GM23338 (cell line): ENCODE measurements at regions not wholly inside any gene's neighbourhood (a gene's known extent, or its start where the extent isn't known, plus 50 kb on each side); places are given as distances from the start of the nearest gene placed in this dataset.

Experiments
- ATAC-seq: fragments of 200-7000 bp; cut with Tn5 transposase; 3 replicates; pipeline ENCODE4 v1.9.1; 2020
- DNase-seq: peaks from one replicate; pipeline ENCODE4 v3.0.0-alpha.2; 2015; ENCODE audit warnings: low spot score
- H2AFZ ChIP-seq: fragments of 200-600 bp; sonication (generic); 2 replicates; pipeline ENCODE4 v1.8.0; 2016; ENCODE audit warnings: antibody characterized with exemption, mild to moderate bottlenecking, moderate library complexity
- H3F3A ChIP-seq: fragments of 200-600 bp; sonication (generic); replicated peaks from 2 replicates; pipeline ENCODE4 v1.8.0; 2017; ENCODE audit warnings: antibody characterized with exemption, mixed run types, low read depth
- H3K27ac ChIP-seq: fragments of 200-600 bp; sonication (generic); 2 replicates; pipeline ENCODE4 v1.6.1; 2016; ENCODE audit warnings: low read depth
- H3K27me3 ChIP-seq: fragments of 200-600 bp; sonication (generic); 2 replicates; pipeline ENCODE4 v1.8.0; 2016; ENCODE audit warnings: mild to moderate bottlenecking, mixed run types, moderate library complexity; ENCODE audit not compliant: insufficient read depth
- H3K36me3 ChIP-seq: fragments of 200-600 bp; sonication (generic); 2 replicates; pipeline ENCODE4 v1.8.0; 2016; ENCODE audit warnings: mild to moderate bottlenecking; ENCODE audit not compliant: insufficient read depth
- H3K4me1 ChIP-seq: fragments of 200-600 bp; sonication (generic); 2 replicates; pipeline ENCODE4 v1.8.0; 2016; ENCODE audit warnings: mild to moderate bottlenecking, moderate library complexity; ENCODE audit not compliant: insufficient read depth
- H3K4me2 ChIP-seq: fragments of 200-600 bp; sonication (generic); 2 replicates; pipeline ENCODE4 v1.7.1; 2017; ENCODE audit warnings: mixed run types
- H3K4me3 ChIP-seq: fragments of 200-600 bp; sonication (generic); 2 replicates; pipeline ENCODE4 v1.6.1; 2016; ENCODE audit warnings: mixed run types
- H3K79me2 ChIP-seq: fragments of 200-600 bp; sonication (generic); replicated peaks from 2 replicates; pipeline ENCODE4 v1.8.0; 2017; ENCODE audit warnings: mild to moderate bottlenecking; ENCODE audit not compliant: insufficient read depth
- H3K9me2 ChIP-seq: fragments of 200-600 bp; sonication (generic); 2 replicates; pipeline ENCODE4 v1.8.0; 2017; ENCODE audit not compliant: insufficient read depth
- H4K20me1 ChIP-seq: fragments of 200-600 bp; sonication (generic); replicated peaks from 2 replicates; pipeline ENCODE4 v1.8.0; 2017; ENCODE audit warnings: mild to moderate bottlenecking; ENCODE audit not compliant: insufficient read depth
- H3K27ac Mint-ChIP-seq: 2 replicates; pipeline ENCODE4 v1.8.0; 2020; ENCODE audit warnings: inconsistent platforms, mild to moderate bottlenecking, moderate library complexity, mixed read lengths
- H3K27me3 Mint-ChIP-seq: 3 replicates; pipeline ENCODE4 v1.8.0; 2022; ENCODE audit warnings: low read depth, mild to moderate bottlenecking, moderate library complexity, mixed read lengths, inconsistent platforms; ENCODE audit not compliant: insufficient read depth, poor library complexity
- H3K36me3 Mint-ChIP-seq: 3 replicates; pipeline ENCODE4 v1.8.0; 2021; ENCODE audit warnings: low read depth, mild to moderate bottlenecking, inconsistent platforms, moderate library complexity, mixed read lengths
- H3K4me1 Mint-ChIP-seq: 3 replicates; pipeline ENCODE4 v1.8.0; 2020; ENCODE audit warnings: mild to moderate bottlenecking, inconsistent platforms, mixed read lengths
- H3K4me3 Mint-ChIP-seq: 3 replicates; pipeline ENCODE4 v1.8.0; 2021; ENCODE audit warnings: moderate library complexity, mild to moderate bottlenecking, inconsistent platforms, mixed read lengths
- H3K9me3 Mint-ChIP-seq: 3 replicates; pipeline ENCODE4 v1.8.0; 2020; ENCODE audit warnings: moderate library complexity, mild to moderate bottlenecking, inconsistent platforms, mixed read lengths
- CREB1 ChIP-seq: fragments of 250-450 bp; sonication (Bioruptor Pico); IDR thresholded peaks from 2 replicates; pipeline ENCODE4 v1.5.0; 2020; ENCODE audit warnings: low read depth, mild to moderate bottlenecking, moderate library complexity
- EZH2 ChIP-seq: fragments of 200-600 bp; sonication (generic); IDR thresholded peaks from one replicate; pipeline ENCODE4 v1.8.0; 2017; ENCODE audit warnings: antibody characterized with exemption, mild to moderate bottlenecking, low read depth; ENCODE audit not compliant: unreplicated experiment
- EZH2phosphoT487 ChIP-seq: fragments of 200-600 bp; sonication (generic); IDR thresholded peaks from one replicate; pipeline ENCODE4 v1.8.1; 2018; ENCODE audit warnings: antibody characterized with exemption; ENCODE audit not compliant: unreplicated experiment
- JUNB ChIP-seq: IDR thresholded peaks from one replicate; pipeline ENCODE4 v1.6.1; 2016; ENCODE audit warnings: antibody characterized with exemption; ENCODE audit not compliant: unreplicated experiment
- NANOG ChIP-seq: IDR thresholded peaks from 2 replicates; pipeline ENCODE4 v1.6.1; 2016; ENCODE audit warnings: antibody characterized with exemption, borderline replicate concordance
- POLR2AphosphoS5 ChIP-seq: IDR thresholded peaks from 2 replicates; pipeline ENCODE4 v1.6.1; 2016; ENCODE audit warnings: antibody characterized with exemption, low read depth
- STAT1 ChIP-seq: IDR thresholded peaks from one replicate; pipeline ENCODE4 v1.6.1; 2016; ENCODE audit warnings: antibody characterized with exemption; ENCODE audit not compliant: unreplicated experiment
- ZNF114 ChIP-seq: fragments of 250-450 bp; sonication (Bioruptor Pico); IDR thresholded peaks from 2 replicates; pipeline ENCODE4 v1.5.0; 2020; ENCODE audit warnings: mild to moderate bottlenecking, moderate library complexity
- ZNF331 ChIP-seq: fragments of 250-450 bp; sonication (Bioruptor Pico); IDR thresholded peaks from 2 replicates; pipeline ENCODE4 v1.5.0; 2020; ENCODE audit warnings: low read depth, mild to moderate bottlenecking, moderate library complexity
- TF ChIP-seq, protein P1 (sequence below): IDR thresholded peaks from 2 replicates; pipeline ENCODE4 v1.6.1; 2016; ENCODE audit warnings: antibody characterized with exemption
- TF ChIP-seq, protein P2 (sequence below): fragments of 250-450 bp; sonication (Bioruptor Pico); IDR thresholded peaks from 2 replicates; pipeline ENCODE4 v1.5.0; 2020; ENCODE audit warnings: mild to moderate bottlenecking, moderate library complexity
- TF ChIP-seq, protein P3 (sequence below), 2 experiments: fragments of 200-600 bp in 1 of 2; sonication (generic) in 1 of 2; conservative IDR thresholded peaks; 2 replicates each; pipeline versions ENCODE4 v1.5.1 to v1.6.1; 2016 to 2017; ENCODE audit warnings: antibody characterized with exemption in 2 of 2, low read depth in 2 of 2, mild to moderate bottlenecking in 2 of 2, moderate library complexity in 1 of 2
- TF ChIP-seq, protein P4 (sequence below): IDR thresholded peaks from one replicate; pipeline ENCODE4 v1.6.1; 2018; ENCODE audit warnings: antibody characterized with exemption; ENCODE audit not compliant: unreplicated experiment

DNA sequence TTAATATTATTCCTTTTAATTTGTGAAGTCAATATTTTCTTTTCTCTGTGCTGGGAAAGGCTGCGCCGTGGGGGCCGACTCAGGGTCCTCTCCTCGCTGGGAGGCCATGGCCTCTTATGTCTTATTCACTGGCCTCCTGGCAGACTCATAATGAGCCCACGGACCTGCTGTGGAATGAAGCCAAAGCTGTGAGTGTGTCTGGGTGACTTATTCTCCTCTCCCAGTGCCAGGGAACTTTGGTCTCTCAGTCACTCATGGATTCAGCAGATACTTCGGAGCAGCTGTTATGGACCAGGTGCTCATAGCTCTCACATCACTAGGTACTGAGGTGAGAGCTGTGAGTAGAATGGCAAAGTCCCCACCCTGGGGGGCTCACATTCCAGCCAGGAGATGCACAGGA, 297.6 kb downstream of the CDH26 start:
- H3K4me1 Mint-ChIP-seq = peaks cover 12% of the 10 kb centered on the region; the same call in 2 of the 3 replicates
- no peaks in the 10 kb centered on the region for H3K36me3 ChIP-seq
- no peak for TF ChIP-seq POLR2AphosphoS5
- TF ChIP-seq, protein P1, sequence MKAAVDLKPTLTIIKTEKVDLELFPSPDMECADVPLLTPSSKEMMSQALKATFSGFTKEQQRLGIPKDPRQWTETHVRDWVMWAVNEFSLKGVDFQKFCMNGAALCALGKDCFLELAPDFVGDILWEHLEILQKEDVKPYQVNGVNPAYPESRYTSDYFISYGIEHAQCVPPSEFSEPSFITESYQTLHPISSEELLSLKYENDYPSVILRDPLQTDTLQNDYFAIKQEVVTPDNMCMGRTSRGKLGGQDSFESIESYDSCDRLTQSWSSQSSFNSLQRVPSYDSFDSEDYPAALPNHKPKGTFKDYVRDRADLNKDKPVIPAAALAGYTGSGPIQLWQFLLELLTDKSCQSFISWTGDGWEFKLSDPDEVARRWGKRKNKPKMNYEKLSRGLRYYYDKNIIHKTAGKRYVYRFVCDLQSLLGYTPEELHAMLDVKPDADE = no peak
- no peak for TF ChIP-seq ZNF331 (CRISPR knock-in tag)
- TF ChIP-seq CREB1 = no peak
- TF ChIP-seq, protein P2, sequence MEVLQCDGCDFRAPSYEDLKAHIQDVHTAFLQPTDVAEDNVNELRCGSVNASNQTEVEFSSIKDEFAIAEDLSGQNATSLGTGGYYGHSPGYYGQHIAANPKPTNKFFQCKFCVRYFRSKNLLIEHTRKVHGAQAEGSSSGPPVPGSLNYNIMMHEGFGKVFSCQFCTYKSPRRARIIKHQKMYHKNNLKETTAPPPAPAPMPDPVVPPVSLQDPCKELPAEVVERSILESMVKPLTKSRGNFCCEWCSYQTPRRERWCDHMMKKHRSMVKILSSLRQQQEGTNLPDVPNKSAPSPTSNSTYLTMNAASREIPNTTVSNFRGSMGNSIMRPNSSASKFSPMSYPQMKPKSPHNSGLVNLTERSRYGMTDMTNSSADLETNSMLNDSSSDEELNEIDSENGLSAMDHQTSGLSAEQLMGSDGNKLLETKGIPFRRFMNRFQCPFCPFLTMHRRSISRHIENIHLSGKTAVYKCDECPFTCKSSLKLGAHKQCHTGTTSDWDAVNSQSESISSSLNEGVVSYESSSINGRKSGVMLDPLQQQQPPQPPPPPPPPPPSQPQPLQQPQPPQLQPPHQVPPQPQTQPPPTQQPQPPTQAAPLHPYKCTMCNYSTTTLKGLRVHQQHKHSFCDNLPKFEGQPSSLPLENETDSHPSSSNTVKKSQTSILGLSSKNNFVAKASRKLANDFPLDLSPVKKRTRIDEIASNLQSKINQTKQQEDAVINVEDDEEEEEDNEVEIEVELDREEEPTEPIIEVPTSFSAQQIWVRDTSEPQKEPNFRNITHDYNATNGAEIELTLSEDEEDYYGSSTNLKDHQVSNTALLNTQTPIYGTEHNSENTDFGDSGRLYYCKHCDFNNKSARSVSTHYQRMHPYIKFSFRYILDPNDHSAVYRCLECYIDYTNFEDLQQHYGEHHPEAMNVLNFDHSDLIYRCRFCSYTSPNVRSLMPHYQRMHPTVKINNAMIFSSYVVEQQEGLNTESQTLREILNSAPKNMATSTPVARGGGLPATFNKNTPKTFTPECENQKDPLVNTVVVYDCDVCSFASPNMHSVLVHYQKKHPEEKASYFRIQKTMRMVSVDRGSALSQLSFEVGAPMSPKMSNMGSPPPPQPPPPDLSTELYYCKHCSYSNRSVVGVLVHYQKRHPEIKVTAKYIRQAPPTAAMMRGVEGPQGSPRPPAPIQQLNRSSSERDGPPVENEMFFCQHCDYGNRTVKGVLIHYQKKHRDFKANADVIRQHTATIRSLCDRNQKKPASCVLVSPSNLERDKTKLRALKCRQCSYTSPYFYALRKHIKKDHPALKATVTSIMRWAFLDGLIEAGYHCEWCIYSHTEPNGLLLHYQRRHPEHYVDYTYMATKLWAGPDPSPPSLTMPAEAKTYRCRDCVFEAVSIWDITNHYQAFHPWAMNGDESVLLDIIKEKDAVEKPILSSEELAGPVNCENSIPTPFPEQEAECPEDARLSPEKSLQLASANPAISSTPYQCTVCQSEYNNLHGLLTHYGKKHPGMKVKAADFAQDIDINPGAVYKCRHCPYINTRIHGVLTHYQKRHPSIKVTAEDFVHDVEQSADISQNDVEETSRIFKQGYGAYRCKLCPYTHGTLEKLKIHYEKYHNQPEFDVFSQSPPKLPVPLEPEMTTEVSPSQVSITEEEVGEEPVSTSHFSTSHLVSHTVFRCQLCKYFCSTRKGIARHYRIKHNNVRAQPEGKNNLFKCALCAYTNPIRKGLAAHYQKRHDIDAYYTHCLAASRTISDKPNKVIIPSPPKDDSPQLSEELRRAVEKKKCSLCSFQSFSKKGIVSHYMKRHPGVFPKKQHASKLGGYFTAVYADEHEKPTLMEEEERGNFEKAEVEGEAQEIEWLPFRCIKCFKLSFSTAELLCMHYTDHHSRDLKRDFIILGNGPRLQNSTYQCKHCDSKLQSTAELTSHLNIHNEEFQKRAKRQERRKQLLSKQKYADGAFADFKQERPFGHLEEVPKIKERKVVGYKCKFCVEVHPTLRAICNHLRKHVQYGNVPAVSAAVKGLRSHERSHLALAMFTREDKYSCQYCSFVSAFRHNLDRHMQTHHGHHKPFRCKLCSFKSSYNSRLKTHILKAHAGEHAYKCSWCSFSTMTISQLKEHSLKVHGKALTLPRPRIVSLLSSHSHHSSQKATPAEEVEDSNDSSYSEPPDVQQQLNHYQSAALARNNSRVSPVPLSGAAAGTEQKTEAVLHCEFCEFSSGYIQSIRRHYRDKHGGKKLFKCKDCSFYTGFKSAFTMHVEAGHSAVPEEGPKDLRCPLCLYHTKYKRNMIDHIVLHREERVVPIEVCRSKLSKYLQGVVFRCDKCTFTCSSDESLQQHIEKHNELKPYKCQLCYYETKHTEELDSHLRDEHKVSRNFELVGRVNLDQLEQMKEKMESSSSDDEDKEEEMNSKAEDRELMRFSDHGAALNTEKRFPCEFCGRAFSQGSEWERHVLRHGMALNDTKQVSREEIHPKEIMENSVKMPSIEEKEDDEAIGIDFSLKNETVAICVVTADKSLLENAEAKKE = no peak
- no peak for TF ChIP-seq STAT1
- TF ChIP-seq EZH2 = no peak
- TF ChIP-seq, protein P3, sequence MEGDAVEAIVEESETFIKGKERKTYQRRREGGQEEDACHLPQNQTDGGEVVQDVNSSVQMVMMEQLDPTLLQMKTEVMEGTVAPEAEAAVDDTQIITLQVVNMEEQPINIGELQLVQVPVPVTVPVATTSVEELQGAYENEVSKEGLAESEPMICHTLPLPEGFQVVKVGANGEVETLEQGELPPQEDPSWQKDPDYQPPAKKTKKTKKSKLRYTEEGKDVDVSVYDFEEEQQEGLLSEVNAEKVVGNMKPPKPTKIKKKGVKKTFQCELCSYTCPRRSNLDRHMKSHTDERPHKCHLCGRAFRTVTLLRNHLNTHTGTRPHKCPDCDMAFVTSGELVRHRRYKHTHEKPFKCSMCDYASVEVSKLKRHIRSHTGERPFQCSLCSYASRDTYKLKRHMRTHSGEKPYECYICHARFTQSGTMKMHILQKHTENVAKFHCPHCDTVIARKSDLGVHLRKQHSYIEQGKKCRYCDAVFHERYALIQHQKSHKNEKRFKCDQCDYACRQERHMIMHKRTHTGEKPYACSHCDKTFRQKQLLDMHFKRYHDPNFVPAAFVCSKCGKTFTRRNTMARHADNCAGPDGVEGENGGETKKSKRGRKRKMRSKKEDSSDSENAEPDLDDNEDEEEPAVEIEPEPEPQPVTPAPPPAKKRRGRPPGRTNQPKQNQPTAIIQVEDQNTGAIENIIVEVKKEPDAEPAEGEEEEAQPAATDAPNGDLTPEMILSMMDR (conservative IDR thresholded peaks at IDR 0.05; ENCODE audit: low read depth in 2 of 2) = no peak
- no peak for TF ChIP-seq ZNF114 (CRISPR knock-in tag)
- no peak for TF ChIP-seq JUNB
- TF ChIP-seq NANOG = no peak
- TF ChIP-seq, protein P4, sequence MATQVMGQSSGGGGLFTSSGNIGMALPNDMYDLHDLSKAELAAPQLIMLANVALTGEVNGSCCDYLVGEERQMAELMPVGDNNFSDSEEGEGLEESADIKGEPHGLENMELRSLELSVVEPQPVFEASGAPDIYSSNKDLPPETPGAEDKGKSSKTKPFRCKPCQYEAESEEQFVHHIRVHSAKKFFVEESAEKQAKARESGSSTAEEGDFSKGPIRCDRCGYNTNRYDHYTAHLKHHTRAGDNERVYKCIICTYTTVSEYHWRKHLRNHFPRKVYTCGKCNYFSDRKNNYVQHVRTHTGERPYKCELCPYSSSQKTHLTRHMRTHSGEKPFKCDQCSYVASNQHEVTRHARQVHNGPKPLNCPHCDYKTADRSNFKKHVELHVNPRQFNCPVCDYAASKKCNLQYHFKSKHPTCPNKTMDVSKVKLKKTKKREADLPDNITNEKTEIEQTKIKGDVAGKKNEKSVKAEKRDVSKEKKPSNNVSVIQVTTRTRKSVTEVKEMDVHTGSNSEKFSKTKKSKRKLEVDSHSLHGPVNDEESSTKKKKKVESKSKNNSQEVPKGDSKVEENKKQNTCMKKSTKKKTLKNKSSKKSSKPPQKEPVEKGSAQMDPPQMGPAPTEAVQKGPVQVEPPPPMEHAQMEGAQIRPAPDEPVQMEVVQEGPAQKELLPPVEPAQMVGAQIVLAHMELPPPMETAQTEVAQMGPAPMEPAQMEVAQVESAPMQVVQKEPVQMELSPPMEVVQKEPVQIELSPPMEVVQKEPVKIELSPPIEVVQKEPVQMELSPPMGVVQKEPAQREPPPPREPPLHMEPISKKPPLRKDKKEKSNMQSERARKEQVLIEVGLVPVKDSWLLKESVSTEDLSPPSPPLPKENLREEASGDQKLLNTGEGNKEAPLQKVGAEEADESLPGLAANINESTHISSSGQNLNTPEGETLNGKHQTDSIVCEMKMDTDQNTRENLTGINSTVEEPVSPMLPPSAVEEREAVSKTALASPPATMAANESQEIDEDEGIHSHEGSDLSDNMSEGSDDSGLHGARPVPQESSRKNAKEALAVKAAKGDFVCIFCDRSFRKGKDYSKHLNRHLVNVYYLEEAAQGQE = no peak
- TF ChIP-seq EZH2phosphoT487 = no peak
- no peak overlapping the region for H3K4me2 ChIP-seq
- H3K36me3 Mint-ChIP-seq = no peaks in the 10 kb centered on the region
- no peak overlapping the region for H3K4me3 ChIP-seq
- no peaks in the 10 kb centered on the region for H3F3A ChIP-seq
- H3K27me3 ChIP-seq = no peaks in the 10 kb centered on the region
- no peak overlapping the region for H2AFZ ChIP-seq
- H3K27ac ChIP-seq = no peak overlapping the region
- H3K4me1 ChIP-seq = no peaks in the 10 kb centered on the region
- no peaks in the 10 kb centered on the region for H3K9me2 ChIP-seq
- no peak for ATAC-seq
- H3K27ac Mint-ChIP-seq = no peak overlapping the region
- no peaks in the 10 kb centered on the region; the same call in 1 of the 3 replicates for H3K9me3 Mint-ChIP-seq
- no peaks in the 10 kb centered on the region for H4K20me1 ChIP-seq
- H3K27me3 Mint-ChIP-seq = peaks cover 19% of the 10 kb centered on the region
- H3K4me3 Mint-ChIP-seq = no peak overlapping the region
- DNase-seq = no peak
- H3K79me2 ChIP-seq = no peaks in the 10 kb centered on the region
